ENCODE measurements at regions not wholly inside any gene's neighbourhood (a gene's known extent, or its start where the extent isn't known, plus 50 kb on each side); places are given as distances from the start of the nearest gene placed in this dataset.

GRCh38 chr4:187478292-187479140, 517.1 kb upstream of the ZFP42 start:
- peak; percentile 90 for DNase-seq (ENCODE audit: low read depth)
- POLR2A ChIA-PET = interaction anchor here (0.5 to 1.4 kb wide), 3 partner anchors 9 to 809 kb away, joined by 3 to 4 read pairs (median 3); no protein-coding TSS in a partner anchor
- Histone ChIP-seq H3K27me3 (ENCODE audit: control insufficient read depth, insufficient read depth, low read length) (no peaks in the 10 kb centered on the region), H3K36me3 (ENCODE audit: control insufficient read depth, insufficient read depth, low read length) (no peaks in the 10 kb centered on the region), H3K4me3 (ENCODE audit: low read depth, low read length) (peak overlapping the region; percentile 11; the same call in 1 of the 2 replicates)
- CTCF ChIA-PET = interaction anchor here (1.0 to 1.9 kb wide), 3 partner anchors 8 to 171 kb away, joined by 3 to 5 read pairs (median 4); no protein-coding TSS in a partner anchor
- no peak for TF ChIP-seq CTCF (IDR thresholded peaks at IDR 0.05; ENCODE audit: insufficient read depth, low read depth, low read length)

DNA sequence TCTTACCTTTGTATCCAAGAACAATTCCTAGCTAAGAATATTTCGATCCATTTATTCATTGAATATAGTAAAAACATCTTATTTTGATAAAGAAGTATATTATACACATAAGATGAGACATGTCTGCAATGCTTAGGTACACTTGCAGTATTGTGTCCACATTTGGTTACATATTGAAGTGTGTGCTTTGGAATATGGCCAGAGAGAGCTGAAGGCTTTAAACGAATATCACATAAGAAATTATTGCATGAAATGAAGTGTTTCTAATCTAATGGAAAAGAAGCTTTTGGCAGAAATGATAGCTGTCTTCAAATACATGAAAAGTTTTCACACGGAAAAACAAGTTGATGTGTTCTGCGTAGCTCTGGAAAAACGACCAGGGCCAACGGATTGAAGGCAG, 516.1 kb upstream of the ZFP42 start:
- CTCF ChIA-PET = interaction anchor here (1.2 to 1.9 kb wide), 4 partner anchors 14 to 128 kb away, joined by 3 to 5 read pairs (median 4); no protein-coding TSS in a partner anchor
- DNase-seq (ENCODE audit: low read depth) = no peak
- TF ChIP-seq CTCF (IDR thresholded peaks at IDR 0.05; ENCODE audit: insufficient read depth, low read depth, low read length) = no peak
- H3K27me3 ChIP-seq (ENCODE audit: control insufficient read depth, insufficient read depth, low read length) = no peaks in the 10 kb centered on the region
- no peak overlapping the region for H3K4me3 ChIP-seq (ENCODE audit: low read depth, low read length)
- H3K36me3 ChIP-seq (ENCODE audit: control insufficient read depth, insufficient read depth, low read length) = no peaks in the 10 kb centered on the region
- POLR2A ChIA-PET = no interaction called here

GRCh38 chr4:187480146-187481145, 515.1 kb upstream of the ZFP42 start:
- ChIA-PET POLR2A (no interaction called here), CTCF (interaction anchor here (1.2 to 1.9 kb wide), 4 partner anchors 15 to 127 kb away, joined by 3 to 4 read pairs (median 4); no protein-coding TSS in a partner anchor)
- Histone ChIP-seq H3K27me3 (ENCODE audit: control insufficient read depth, insufficient read depth, low read length) (no peaks in the 10 kb centered on the region), H3K4me3 (ENCODE audit: low read depth, low read length) (no peak overlapping the region), H3K36me3 (ENCODE audit: control insufficient read depth, insufficient read depth, low read length) (no peaks in the 10 kb centered on the region)
- DNase-seq (ENCODE audit: low read depth) = peak; percentile 59
- no peak for TF ChIP-seq CTCF (IDR thresholded peaks at IDR 0.05; ENCODE audit: insufficient read depth, low read depth, low read length)

- no peak for DNase-seq (ENCODE audit: low read depth)
- CTCF ChIA-PET = no interaction called here
- TF ChIP-seq CTCF (IDR thresholded peaks at IDR 0.05; ENCODE audit: insufficient read depth, low read depth, low read length) = no peak
- Histone ChIP-seq H3K4me3 (ENCODE audit: low read depth, low read length) (no peak overlapping the region), H3K27me3 (ENCODE audit: control insufficient read depth, insufficient read depth, low read length) (no peaks in the 10 kb centered on the region), H3K36me3 (ENCODE audit: control insufficient read depth, insufficient read depth, low read length) (no peaks in the 10 kb centered on the region)
- POLR2A ChIA-PET = interaction anchor here (0.7 kb wide), 1 partner anchor 74 kb away, joined by 4 read pairs; no protein-coding TSS in a partner anchor
Observed at GRCh38 chr4:187484186-187484585, 511.4 kb upstream of the ZFP42 start.

Measured in BJ (cell line).